ENCODE measurements at regions not wholly inside any gene's neighbourhood (a gene's known extent, or its start where the extent isn't known, plus 50 kb on each side); places are given as distances from the start of the nearest gene placed in this dataset.

- CTCF ChIA-PET: no interaction called here
- POLR2A ChIA-PET: no interaction called here
- Histone ChIP-seq H3K4me1 (ENCODE audit: control insufficient read depth, insufficient read depth, low read length) (no peaks in the 10 kb centered on the region), H3K36me3 (ENCODE audit: control insufficient read depth in 2 of 2, insufficient read depth in 1 of 2, low read length in 2 of 2) (no peaks in the 10 kb centered on the region), H3K9me3 (ENCODE audit: control insufficient read depth, insufficient read depth, low read depth, low read length) (no peaks in the 10 kb centered on the region), H3K27ac (ENCODE audit: extremely low read depth, low read depth, low read length) (no peak overlapping the region), H3K4me3 (ENCODE audit: low read depth, low read length) (no peak overlapping the region)
- no peak for TF ChIP-seq ZNF639 (tag by site-specific recombination; IDR thresholded peaks at IDR 0.05)
- TF ChIP-seq ZNF600 (tag by site-specific recombination; IDR thresholded peaks at IDR 0.05): no peak
- no peak for TF ChIP-seq SP2 (tag by site-specific recombination; IDR thresholded peaks at IDR 0.05)
- no peak for TF ChIP-seq ZNF561 (tag by site-specific recombination; IDR thresholded peaks at IDR 0.05; ENCODE audit: borderline replicate concordance)
- no peak for TF ChIP-seq ZNF513 (tag by site-specific recombination; IDR thresholded peaks at IDR 0.05)
- TF ChIP-seq RBAK (tag by site-specific recombination; IDR thresholded peaks at IDR 0.05): no peak
- TF ChIP-seq SETDB1 (IDR thresholded peaks at IDR 0.05; ENCODE audit: insufficient read length, low read length): no peak
- TF ChIP-seq ZNF10 (tag by site-specific recombination; IDR thresholded peaks at IDR 0.05): no peak
- TF ChIP-seq ZNF510 (tag by site-specific recombination; IDR thresholded peaks at IDR 0.05; ENCODE audit: insufficient replicate concordance): no peak
- TF ChIP-seq YY1 (tag by site-specific recombination; IDR thresholded peaks at IDR 0.05): no peak
- no peak for TF ChIP-seq PRDM4 (tag by site-specific recombination; IDR thresholded peaks at IDR 0.05)
- TF ChIP-seq ZBTB11 (tag by site-specific recombination; conservative IDR thresholded peaks at IDR 0.05; ENCODE audit: low read depth): no peak
- TF ChIP-seq TRIM28 (IDR thresholded peaks at IDR 0.05; ENCODE audit: borderline replicate concordance, low read length): no peak
- TF ChIP-seq ZNF248 (tag by site-specific recombination; IDR thresholded peaks at IDR 0.05): no peak
- no peak for TF ChIP-seq ZNF26 (tag by site-specific recombination; IDR thresholded peaks at IDR 0.05)
- no peak for TF ChIP-seq ZNF223 (tag by site-specific recombination; IDR thresholded peaks at IDR 0.05)
- TF ChIP-seq ZNF580 (tag by site-specific recombination; IDR thresholded peaks at IDR 0.05): no peak
- no peak for TF ChIP-seq ZNF398 (tag by site-specific recombination; IDR thresholded peaks at IDR 0.05)
These were observed 329.5 kb downstream of the KCTD8 start for GRCh38 chr4:44118971-44119680.
